ENCODE measurements at regions not wholly inside any gene's neighbourhood (a gene's known extent, or its start where the extent isn't known, plus 50 kb on each side); places are given as distances from the start of the nearest gene placed in this dataset.

DNA sequence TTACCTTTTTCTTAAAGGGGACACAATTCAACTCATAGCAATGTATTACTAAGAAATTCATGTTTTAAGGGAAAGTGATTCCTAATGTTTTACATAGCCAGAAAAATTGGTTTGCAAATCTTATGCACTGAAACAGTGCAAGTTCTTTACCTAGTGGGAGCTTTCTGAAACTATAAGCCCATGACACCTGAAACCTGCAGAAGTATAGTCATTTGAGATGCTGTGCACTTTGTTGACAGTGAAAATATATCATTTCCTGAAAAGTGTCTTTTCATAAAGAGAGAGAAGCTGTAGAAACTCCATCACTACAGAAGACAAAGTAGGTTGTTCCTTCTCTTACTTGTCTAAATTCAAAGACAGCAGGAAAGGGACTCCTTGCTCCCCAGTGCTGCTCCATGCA is 517.1 kb downstream of the LMO7 start:
- Histone ChIP-seq H2AK5ac (ENCODE audit: low read length) (no peak overlapping the region), H3K18ac (ENCODE audit: low read length) (no peak overlapping the region), H3K79me1 (ENCODE audit: low read length) (no peaks in the 10 kb centered on the region), H3K79me2 (ENCODE audit: control insufficient read depth, insufficient read depth, low read length, poor library complexity) (no peaks in the 10 kb centered on the region), H3K14ac (ENCODE audit: low read length) (no peak overlapping the region), H2BK5ac (ENCODE audit: low read depth, low read length, poor library complexity) (no peak overlapping the region), H3K9ac (ENCODE audit: low read length) (no peak overlapping the region), H4K8ac (ENCODE audit: low read depth, low read length) (no peak overlapping the region), H2BK120ac (ENCODE audit: insufficient read depth, low read length, poor library complexity) (no peak overlapping the region), H2AFZ (ENCODE audit: insufficient read depth, low read length, poor library complexity) (no peak overlapping the region), H3K36me3 (ENCODE audit: control insufficient read depth in 1 of 2, insufficient read depth in 2 of 2, low read length in 2 of 2) (no peaks in the 10 kb centered on the region), H3K23ac (ENCODE audit: low read length) (no peak overlapping the region), H3K4me1 (ENCODE audit: control insufficient read depth in 1 of 2, insufficient read depth in 2 of 2, low read length in 2 of 2) (no peaks in the 10 kb centered on the region), H4K12ac (ENCODE audit: low read depth, low read length) (no peak overlapping the region), H3K4me2 (ENCODE audit: low read length) (no peak overlapping the region), H3K27ac (ENCODE audit: low read depth, low read length) (no peak overlapping the region), H2BK12ac (ENCODE audit: low read length) (no peak overlapping the region), H3K4ac (ENCODE audit: low read depth, low read length) (no peak overlapping the region), H3K27me3 (ENCODE audit: insufficient read depth, low read length) (no peaks in the 10 kb centered on the region), H3K4me3 (ENCODE audit: low read depth, low read length) (no peak overlapping the region), H4K91ac (ENCODE audit: low read depth, low read length) (no peak overlapping the region), H3K9me3 (ENCODE audit: insufficient read depth, low read depth, low read length) (no peaks in the 10 kb centered on the region)
- DNase-seq: no peak

DNA sequence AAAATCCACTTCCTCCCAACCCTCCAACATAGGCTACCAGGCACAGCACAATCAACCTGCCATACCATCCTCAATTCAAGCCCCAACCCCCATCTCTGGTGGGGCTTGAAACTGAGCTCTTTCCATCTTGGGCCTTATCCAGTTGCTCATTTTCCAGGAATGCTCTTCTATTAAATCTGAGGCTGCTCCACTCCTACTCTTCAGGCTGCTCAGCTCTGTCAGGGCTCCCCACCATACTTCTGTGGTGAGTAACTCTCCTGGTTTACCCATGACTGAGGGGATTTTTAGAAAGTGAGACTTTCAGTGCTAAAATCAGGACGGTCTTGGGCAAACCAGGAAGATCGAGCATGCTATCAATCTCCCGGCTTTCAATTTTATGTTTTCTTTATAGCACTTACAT is 512.8 kb downstream of the LMO7 start:
- Histone ChIP-seq H2AK5ac (ENCODE audit: low read length) (no peak overlapping the region), H3K9me3 (ENCODE audit: insufficient read depth, low read depth, low read length) (no peaks in the 10 kb centered on the region), H3K4me1 (ENCODE audit: control insufficient read depth in 1 of 2, insufficient read depth in 2 of 2, low read length in 2 of 2) (no peaks in the 10 kb centered on the region), H4K8ac (ENCODE audit: low read depth, low read length) (no peak overlapping the region), H3K79me2 (ENCODE audit: control insufficient read depth, insufficient read depth, low read length, poor library complexity) (no peaks in the 10 kb centered on the region), H4K12ac (ENCODE audit: low read depth, low read length) (no peak overlapping the region), H3K14ac (ENCODE audit: low read length) (no peak overlapping the region), H2BK5ac (ENCODE audit: low read depth, low read length, poor library complexity) (no peak overlapping the region), H3K4me2 (ENCODE audit: low read length) (no peak overlapping the region), H2BK12ac (ENCODE audit: low read length) (no peak overlapping the region), H3K4ac (ENCODE audit: low read depth, low read length) (no peak overlapping the region), H3K79me1 (ENCODE audit: low read length) (no peaks in the 10 kb centered on the region), H3K36me3 (ENCODE audit: control insufficient read depth in 1 of 2, insufficient read depth in 2 of 2, low read length in 2 of 2) (no peaks in the 10 kb centered on the region), H2AFZ (ENCODE audit: insufficient read depth, low read length, poor library complexity) (no peak overlapping the region), H3K23ac (ENCODE audit: low read length) (no peak overlapping the region), H3K4me3 (ENCODE audit: low read depth, low read length) (no peak overlapping the region), H3K27me3 (ENCODE audit: insufficient read depth, low read length) (no peaks in the 10 kb centered on the region), H4K91ac (ENCODE audit: low read depth, low read length) (no peak overlapping the region), H3K27ac (ENCODE audit: low read depth, low read length) (no peak overlapping the region), H2BK120ac (ENCODE audit: insufficient read depth, low read length, poor library complexity) (no peak overlapping the region), H3K18ac (ENCODE audit: low read length) (no peak overlapping the region), H3K9ac (ENCODE audit: low read length) (no peak overlapping the region)
- no peak for DNase-seq
- WGBS (ENCODE audit: extremely low coverage, insufficient coverage, insufficient read length): no CpG with 5 or more reads among the region's 3 CpGs

DNA sequence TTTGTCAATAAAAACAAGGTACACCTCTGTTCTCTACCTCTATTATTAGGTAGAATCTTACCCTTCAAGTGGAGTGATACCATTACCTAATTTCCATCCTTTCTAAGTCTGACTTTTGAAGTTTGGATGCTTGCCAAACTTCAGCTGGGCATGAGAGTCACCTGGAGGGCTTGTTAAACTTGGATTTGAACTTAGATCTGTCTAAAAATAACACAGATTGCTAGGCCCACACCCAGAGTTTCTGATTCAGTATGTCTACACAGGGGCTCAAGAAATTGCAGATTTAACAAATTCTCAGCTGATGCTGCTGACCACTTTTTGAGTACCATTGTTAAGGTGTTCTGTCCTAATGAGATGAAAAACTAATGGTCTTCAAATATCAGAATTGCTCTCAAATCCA is 512.2 kb downstream of the LMO7 start:
- no peak overlapping the region for H2BK12ac ChIP-seq (ENCODE audit: low read length)
- no peaks in the 10 kb centered on the region for H3K79me1 ChIP-seq (ENCODE audit: low read length)
- H3K79me2 ChIP-seq (ENCODE audit: control insufficient read depth, insufficient read depth, low read length, poor library complexity): no peaks in the 10 kb centered on the region
- H3K4me3 ChIP-seq (ENCODE audit: low read depth, low read length): no peak overlapping the region
- H3K36me3 ChIP-seq (ENCODE audit: control insufficient read depth in 1 of 2, insufficient read depth in 2 of 2, low read length in 2 of 2): no peaks in the 10 kb centered on the region
- no peak overlapping the region for H3K18ac ChIP-seq (ENCODE audit: low read length)
- H3K9me3 ChIP-seq (ENCODE audit: insufficient read depth, low read depth, low read length): no peaks in the 10 kb centered on the region
- no peak overlapping the region for H4K91ac ChIP-seq (ENCODE audit: low read depth, low read length)
- H3K4me1 ChIP-seq (ENCODE audit: control insufficient read depth in 1 of 2, insufficient read depth in 2 of 2, low read length in 2 of 2): no peaks in the 10 kb centered on the region
- no peak overlapping the region for H4K12ac ChIP-seq (ENCODE audit: low read depth, low read length)
- no peak overlapping the region for H4K8ac ChIP-seq (ENCODE audit: low read depth, low read length)
- H2AK5ac ChIP-seq (ENCODE audit: low read length): no peak overlapping the region
- H3K14ac ChIP-seq (ENCODE audit: low read length): no peak overlapping the region
- H2BK5ac ChIP-seq (ENCODE audit: low read depth, low read length, poor library complexity): no peak overlapping the region
- no peak overlapping the region for H2BK120ac ChIP-seq (ENCODE audit: insufficient read depth, low read length, poor library complexity)
- H3K4me2 ChIP-seq (ENCODE audit: low read length): no peak overlapping the region
- H3K4ac ChIP-seq (ENCODE audit: low read depth, low read length): no peak overlapping the region
- no peak overlapping the region for H3K9ac ChIP-seq (ENCODE audit: low read length)
- no peak overlapping the region for H2AFZ ChIP-seq (ENCODE audit: insufficient read depth, low read length, poor library complexity)
- H3K27me3 ChIP-seq (ENCODE audit: insufficient read depth, low read length): no peaks in the 10 kb centered on the region
- no peak overlapping the region for H3K27ac ChIP-seq (ENCODE audit: low read depth, low read length)
- DNase-seq: no peak
- no peak overlapping the region for H3K23ac ChIP-seq (ENCODE audit: low read length)

DNA sequence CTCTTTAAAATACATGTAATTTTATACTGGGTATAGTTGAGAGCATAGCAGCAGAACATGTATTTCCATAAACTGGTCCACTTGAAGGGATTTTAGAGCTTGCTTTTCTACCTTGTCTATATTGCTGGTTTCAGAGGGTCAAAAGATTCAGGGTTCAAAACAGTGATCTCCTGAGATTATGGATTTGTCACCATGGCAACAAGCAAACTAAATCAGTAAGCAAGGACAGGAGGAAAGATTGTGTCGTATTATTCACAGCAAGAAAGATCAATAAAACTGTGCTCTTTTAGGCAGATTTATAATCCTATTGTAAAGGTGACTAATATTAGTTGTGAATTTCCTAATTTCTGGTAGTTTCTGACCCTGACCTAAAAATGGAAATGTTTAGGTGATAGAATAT is 496.4 kb downstream of the LMO7 start:
- Histone ChIP-seq H4K8ac (ENCODE audit: low read depth, low read length) (no peak overlapping the region), H3K4ac (ENCODE audit: low read depth, low read length) (no peak overlapping the region), H3K4me1 (ENCODE audit: control insufficient read depth in 1 of 2, insufficient read depth in 2 of 2, low read length in 2 of 2) (no peaks in the 10 kb centered on the region), H3K4me3 (ENCODE audit: low read depth, low read length) (no peak overlapping the region), H2BK120ac (ENCODE audit: insufficient read depth, low read length, poor library complexity) (no peak overlapping the region), H3K9me3 (ENCODE audit: insufficient read depth, low read depth, low read length) (no peaks in the 10 kb centered on the region), H3K27me3 (ENCODE audit: insufficient read depth, low read length) (no peaks in the 10 kb centered on the region), H3K9ac (ENCODE audit: low read length) (no peak overlapping the region), H3K18ac (ENCODE audit: low read length) (no peak overlapping the region), H2BK5ac (ENCODE audit: low read depth, low read length, poor library complexity) (no peak overlapping the region), H3K27ac (ENCODE audit: low read depth, low read length) (no peak overlapping the region), H3K14ac (ENCODE audit: low read length) (no peak overlapping the region), H3K4me2 (ENCODE audit: low read length) (no peak overlapping the region), H3K79me2 (ENCODE audit: control insufficient read depth, insufficient read depth, low read length, poor library complexity) (no peaks in the 10 kb centered on the region), H3K36me3 (ENCODE audit: control insufficient read depth in 1 of 2, insufficient read depth in 2 of 2, low read length in 2 of 2) (no peaks in the 10 kb centered on the region), H3K23ac (ENCODE audit: low read length) (no peak overlapping the region), H4K12ac (ENCODE audit: low read depth, low read length) (no peak overlapping the region), H2AFZ (ENCODE audit: insufficient read depth, low read length, poor library complexity) (no peak overlapping the region), H4K91ac (ENCODE audit: low read depth, low read length) (no peak overlapping the region), H3K79me1 (ENCODE audit: low read length) (no peaks in the 10 kb centered on the region), H2BK12ac (ENCODE audit: low read length) (no peak overlapping the region), H2AK5ac (ENCODE audit: low read length) (no peak overlapping the region)
- no CpG with 5 or more reads among the region's 1 CpG for WGBS (ENCODE audit: extremely low coverage, insufficient coverage, insufficient read length)
- DNase-seq: no peak

DNA sequence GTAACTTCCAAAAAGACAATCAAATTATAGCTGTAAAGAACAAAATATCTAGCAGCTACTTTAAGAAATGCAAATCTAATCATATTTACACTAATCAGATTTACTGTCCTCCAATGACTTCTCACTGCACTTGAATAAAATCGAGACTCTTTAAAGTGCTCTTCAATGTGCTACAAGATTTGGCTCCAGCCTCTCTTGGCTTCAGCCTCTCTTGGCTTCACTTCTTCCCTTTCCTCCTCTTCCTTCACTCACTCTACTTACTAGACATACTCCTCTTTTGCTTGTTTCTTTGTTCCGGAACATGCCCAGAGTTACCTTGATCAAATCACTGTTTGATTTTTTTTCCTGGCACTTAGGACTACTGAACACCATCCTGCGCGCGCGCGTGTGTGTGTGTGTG is 495.4 kb downstream of the LMO7 start:
- no peak for DNase-seq
- no peak overlapping the region for H3K4me2 ChIP-seq (ENCODE audit: low read length)
- H2BK120ac ChIP-seq (ENCODE audit: insufficient read depth, low read length, poor library complexity): no peak overlapping the region
- H3K79me2 ChIP-seq (ENCODE audit: control insufficient read depth, insufficient read depth, low read length, poor library complexity): no peaks in the 10 kb centered on the region
- H3K79me1 ChIP-seq (ENCODE audit: low read length): no peaks in the 10 kb centered on the region
- H4K8ac ChIP-seq (ENCODE audit: low read depth, low read length): no peak overlapping the region
- no peak overlapping the region for H3K4me3 ChIP-seq (ENCODE audit: low read depth, low read length)
- H3K18ac ChIP-seq (ENCODE audit: low read length): no peak overlapping the region
- H2AFZ ChIP-seq (ENCODE audit: insufficient read depth, low read length, poor library complexity): no peak overlapping the region
- H3K27ac ChIP-seq (ENCODE audit: low read depth, low read length): no peak overlapping the region
- no CpG with 5 or more reads among the region's 7 CpGs for WGBS (ENCODE audit: extremely low coverage, insufficient coverage, insufficient read length)
- no peak overlapping the region for H3K14ac ChIP-seq (ENCODE audit: low read length)
- H3K23ac ChIP-seq (ENCODE audit: low read length): no peak overlapping the region
- no peak overlapping the region for H2BK5ac ChIP-seq (ENCODE audit: low read depth, low read length, poor library complexity)
- no peak overlapping the region for H4K91ac ChIP-seq (ENCODE audit: low read depth, low read length)
- no peaks in the 10 kb centered on the region for H3K27me3 ChIP-seq (ENCODE audit: insufficient read depth, low read length)
- no peaks in the 10 kb centered on the region for H3K9me3 ChIP-seq (ENCODE audit: insufficient read depth, low read depth, low read length)
- no peak overlapping the region for H4K12ac ChIP-seq (ENCODE audit: low read depth, low read length)
- H2BK12ac ChIP-seq (ENCODE audit: low read length): no peak overlapping the region
- no peaks in the 10 kb centered on the region for H3K4me1 ChIP-seq (ENCODE audit: control insufficient read depth in 1 of 2, insufficient read depth in 2 of 2, low read length in 2 of 2)
- H2AK5ac ChIP-seq (ENCODE audit: low read length): no peak overlapping the region
- H3K4ac ChIP-seq (ENCODE audit: low read depth, low read length): no peak overlapping the region
- no peaks in the 10 kb centered on the region for H3K36me3 ChIP-seq (ENCODE audit: control insufficient read depth in 1 of 2, insufficient read depth in 2 of 2, low read length in 2 of 2)
- no peak overlapping the region for H3K9ac ChIP-seq (ENCODE audit: low read length)

All from trophoblast cell (in vitro differentiated cells and primary cell).